GM23248 (cell line): ENCODE measurements at regions not wholly inside any gene's neighbourhood (a gene's known extent, or its start where the extent isn't known, plus 50 kb on each side); places are given as distances from the start of the nearest gene placed in this dataset.
A peak's percentile ranks its signal among the peaks of the same experiment; 100 is the strongest.
"Not testable (repeated sequence)": the region's sequence is repeated elsewhere in the genome, so short reads cannot be mapped to it uniquely, and the experiment has no call there.

Experiments
- DNase-seq: peaks from one replicate; pipeline ENCODE4 v3.0.0-alpha.2; 2015
- H2AFZ ChIP-seq: fragments of 200-600 bp; sonication (generic); 2 replicates; pipeline ENCODE4 v1.6.1; 2016; ENCODE audit warnings: antibody characterized with exemption
- H3F3A ChIP-seq: fragments of 200-600 bp; sonication (generic); 2 replicates; pipeline ENCODE4 v1.6.1; 2016; ENCODE audit warnings: mild to moderate bottlenecking, antibody characterized with exemption, mixed run types; ENCODE audit not compliant: insufficient read depth
- H3K27ac ChIP-seq: fragments of 200-600 bp; sonication (generic); 2 replicates; pipeline ENCODE4 v1.5.1; 2016; ENCODE audit warnings: mild to moderate bottlenecking
- H3K27me3 ChIP-seq: fragments of 200-600 bp; sonication (generic); replicated peaks from 2 replicates; pipeline ENCODE4 v1.6.1; 2016; ENCODE audit warnings: mild to moderate bottlenecking; ENCODE audit not compliant: insufficient read depth
- H3K36me3 ChIP-seq: fragments of 200-600 bp; sonication (generic); 2 replicates; pipeline ENCODE4 v1.6.1; 2016; ENCODE audit warnings: low read depth, mild to moderate bottlenecking
- H3K4me1 ChIP-seq: fragments of 200-600 bp; sonication (generic); 2 replicates; pipeline ENCODE4 v1.6.1; 2016; ENCODE audit warnings: mild to moderate bottlenecking; ENCODE audit not compliant: insufficient read depth
- H3K4me2 ChIP-seq: fragments of 200-600 bp; sonication (generic); one replicate; pipeline ENCODE4 v1.6.1; 2016; ENCODE audit warnings: mild to moderate bottlenecking; ENCODE audit not compliant: unreplicated experiment
- H3K4me3 ChIP-seq: fragments of 200-600 bp; sonication (generic); 2 replicates; pipeline ENCODE4 v1.5.1; 2016; ENCODE audit warnings: mild to moderate bottlenecking
- H3K79me2 ChIP-seq: fragments of 200-600 bp; sonication (generic); 2 replicates; pipeline ENCODE4 v1.6.1; 2016; ENCODE audit warnings: mild to moderate bottlenecking; ENCODE audit not compliant: insufficient read depth
- H3K9ac ChIP-seq: fragments of 200-600 bp; sonication (generic); 2 replicates; pipeline ENCODE4 v1.6.1; 2016; ENCODE audit warnings: mild to moderate bottlenecking
- H3K9me2 ChIP-seq: fragments of 200-600 bp; sonication (generic); 2 replicates; pipeline ENCODE4 v1.6.1; 2016; ENCODE audit warnings: mixed run types, mild to moderate bottlenecking, moderate library complexity; ENCODE audit not compliant: insufficient read depth
- H3K9me3 ChIP-seq: fragments of 200-600 bp; sonication (generic); one replicate; pipeline ENCODE4 v1.6.1; 2017; ENCODE audit warnings: low read depth
- H4K20me1 ChIP-seq: fragments of 200-600 bp; sonication (generic); 2 replicates; pipeline ENCODE4 v1.6.0; 2016; ENCODE audit not compliant: insufficient read depth
- EZH2 ChIP-seq: fragments of 200-600 bp; sonication (generic); IDR thresholded peaks from 2 replicates; pipeline ENCODE4 v1.6.1; 2018; ENCODE audit warnings: antibody characterized with exemption, mild to moderate bottlenecking; ENCODE audit not compliant: insufficient read depth, poor library complexity, severe bottlenecking
- EZH2phosphoT487 ChIP-seq: fragments of 200-600 bp; sonication (generic); IDR thresholded peaks from 2 replicates; pipeline ENCODE4 v1.6.1; 2018; ENCODE audit warnings: antibody characterized with exemption, moderate library complexity, mild to moderate bottlenecking, low read depth; ENCODE audit not compliant: insufficient read depth
- WGBS, 2 experiments: methylation state at CpG; one replicate each; pipeline ENCODE4 v1.1.6; 2015 to 2017; ENCODE audit warnings: low lambda C conversion rate in 2 of 2, low coverage in 1 of 2; ENCODE audit errors: missing lambda C conversion rate in 2 of 2; 5-methylcytosine and 5-hydroxymethylcytosine counted together
- in situ Hi-C: fragments of 300-500 bp; cut with MboI; formaldehyde crosslinking; loops from 2 replicates; pipeline ENCODE4 v1.15.0; 2020

- 80 to 83% methylated on average over 18 of the region's 18 CpGs for WGBS, 2 experiments
- TF ChIP-seq EZH2 (no peak), EZH2phosphoT487 (no peak)
- Histone ChIP-seq H3K9me2 (no peaks in the 10 kb centered on the region), H3F3A (0 out of 2 replicates have a peak, but pooled peaks cover 2% of the 10 kb centered on the region), H3K27ac (no peak overlapping the region), H3K27me3 (peaks cover 14% of the 10 kb centered on the region), H3K79me2 (no peaks in the 10 kb centered on the region), H4K20me1 (no peaks in the 10 kb centered on the region), H2AFZ (no peak overlapping the region), H3K4me2 (no peak overlapping the region), H3K9me3 (no peaks in the 10 kb centered on the region), H3K4me3 (no peak overlapping the region), H3K9ac (no peak overlapping the region), H3K4me1 (no peaks in the 10 kb centered on the region), H3K36me3 (no peaks in the 10 kb centered on the region)
- in situ Hi-C loops, result no loop called here
- DNase-seq, result no peak
These were observed 215.5 kb downstream of the TFCP2L1 start for GRCh38 chr2:121069434-121069969.

GRCh38 chr2:121070061-121070460 lies 214.9 kb downstream of the TFCP2L1 start:
- DNase-seq, H3K27me3 ChIP-seq, in situ Hi-C loops, H3K9me3 ChIP-seq, H3K79me2 ChIP-seq, H3F3A ChIP-seq, H3K4me2 ChIP-seq, H3K4me3 ChIP-seq, H3K27ac ChIP-seq, H3K4me1 ChIP-seq, H3K9ac ChIP-seq, H3K9me2 ChIP-seq, H4K20me1 ChIP-seq, H2AFZ ChIP-seq, H3K36me3 ChIP-seq: not testable (repeated sequence)
- WGBS, 2 experiments, result 91 to 93% methylated on average over 11 of the region's 11 CpGs

- Histone ChIP-seq H3K9me3 (no peaks in the 10 kb centered on the region), H3K36me3 (no peaks in the 10 kb centered on the region), H2AFZ (no peak overlapping the region; the same call in 1 of the 2 replicates), H3K4me2 (no peak overlapping the region), H4K20me1 (no peaks in the 10 kb centered on the region), H3K27ac (no peak overlapping the region), H3K4me3 (no peak overlapping the region), H3K79me2 (no peaks in the 10 kb centered on the region), H3K9ac (no peak overlapping the region), H3K27me3 (0 out of 2 replicates have a peak, but pooled peaks cover 4% of the 10 kb centered on the region), H3F3A (0 out of 2 replicates have a peak, but pooled peaks cover 6% of the 10 kb centered on the region), H3K4me1 (peaks cover 5% of the 10 kb centered on the region; the same call in 1 of the 2 replicates), H3K9me2 (no peaks in the 10 kb centered on the region)
- WGBS, 2 experiments, result 13 to 15% methylated on average over 14 of the region's 14 CpGs
- TF ChIP-seq EZH2phosphoT487, result no peak
- TF ChIP-seq EZH2, result no peak
- in situ Hi-C loops, result no loop called here
- DNase-seq, result peak; percentile 72
These were observed 213.9 kb downstream of the TFCP2L1 start for GRCh38 chr2:121071034-121071504.

GRCh38 chr2:121072784-121073183 lies 212.2 kb downstream of the TFCP2L1 start:
- Histone ChIP-seq H4K20me1 (no peaks in the 10 kb centered on the region), H3K4me2 (no peak overlapping the region), H3K27ac (no peak overlapping the region), H3K4me1 (peaks cover 5% of the 10 kb centered on the region; the same call in 1 of the 2 replicates), H3K27me3 (no peaks in the 10 kb centered on the region), H3K9me2 (no peaks in the 10 kb centered on the region), H3K36me3 (no peaks in the 10 kb centered on the region), H3K9ac (no peak overlapping the region), H3K4me3 (no peak overlapping the region), H2AFZ (no peak overlapping the region), H3K9me3 (no peaks in the 10 kb centered on the region), H3F3A (0 out of 2 replicates have a peak, but pooled peaks cover 6% of the 10 kb centered on the region), H3K79me2 (no peaks in the 10 kb centered on the region)
- TF ChIP-seq EZH2phosphoT487, result no peak
- no peak for TF ChIP-seq EZH2
- 85 to 87% methylated on average over 13 of the region's 13 CpGs for WGBS, 2 experiments
- in situ Hi-C loops, result no loop called here
- DNase-seq, result no peak
